A549 (cell line): ENCODE measurements at regions not wholly inside any gene's neighbourhood (a gene's known extent, or its start where the extent isn't known, plus 50 kb on each side); places are given as distances from the start of the nearest gene placed in this dataset.

Source experiments
- ATAC-seq, 2 experiments: fragments of 200-7000 bp in 1 of 2; fragments of >200 bp in 1 of 2; cut with Nextera tagmentation in 1 of 2; cut with Tn5 transposase in 1 of 2; 3 replicates each; pipeline versions ENCODE4 v1.8.0 to v1.9.1; 2018 to 2020; ENCODE audit warnings: mild to moderate bottlenecking in 1 of 2, moderate library complexity in 1 of 2
- CTCF ChIA-PET: fragments of 300-600 bp; sonication (Branson Sonifier 250); formaldehyde crosslinking; extraction: SDS; loops from one replicate; lab custom pipeline; 2021; ENCODE audit warnings: antibody characterized with exemption, inconsistent platforms; lab: Yijun Ruan, JAX
- POLR2A ChIA-PET: fragments of 350-600 bp; formaldehyde crosslinking; extraction: SDS; loops from one replicate; lab custom pipeline; 2021; ENCODE audit warnings: antibody characterized with exemption, inconsistent platforms; lab: Yijun Ruan, JAX
- DNase-seq, 2 experiments: peaks; one replicate each; pipeline versions ENCODE4 v3.0.0 to v3.0.0-alpha.2; 2011 to 2016; ENCODE audit warnings: low read depth in 1 of 2, low spot score in 1 of 2
- FAIRE-seq: peaks from 2 replicates; lab custom pipeline; 2011; peaks lifted over from hg19 to GRCh38; lab: Jason Lieb, UNC
- H3K27ac ChIP-seq, 2 experiments: fragments of >200 bp; sonication (Bioruptor Twin); formaldehyde crosslinking; 3 replicates each; pipeline ENCODE4 v1.5.1; 2016 to 2017
- H3K4me1 ChIP-seq: fragments of >200 bp; sonication (Bioruptor Twin); formaldehyde crosslinking; 3 replicates; pipeline ENCODE4 v1.6.1; 2016
- H3K4me2 ChIP-seq: fragments of >200 bp; sonication (Bioruptor Twin); formaldehyde crosslinking; 3 replicates; pipeline ENCODE4 v1.6.1; 2016
- H3K4me3 ChIP-seq: fragments of >200 bp; sonication (Bioruptor Twin); formaldehyde crosslinking; 3 replicates; pipeline ENCODE4 v1.5.1; 2016
- H3K9me3 ChIP-seq: fragments of >200 bp; sonication (Bioruptor Twin); formaldehyde crosslinking; 3 replicates; pipeline ENCODE4 v1.6.1; 2016
- BHLHE40 ChIP-seq: IDR thresholded peaks from 2 replicates; pipeline ENCODE4 v1.6.1; 2012; ENCODE audit warnings: low read depth, low read length, inconsistent platforms
- CBX2 ChIP-seq: fragments of 200-600 bp; sonication (generic); IDR thresholded peaks from 2 replicates; pipeline ENCODE4 v1.6.1; 2016; ENCODE audit warnings: low read depth, mild to moderate bottlenecking, borderline replicate concordance
- CBX8 ChIP-seq: fragments of 200-600 bp; sonication (generic); IDR thresholded peaks from 2 replicates; pipeline ENCODE4 v1.6.1; 2016
- CEBPB ChIP-seq, 2 experiments: fragments of >200 bp in 1 of 2; sonication (Bioruptor Twin) in 1 of 2; formaldehyde crosslinking in 1 of 2; IDR thresholded peaks; 2 replicates each; pipeline ENCODE4 v1.6.1; 2012 to 2016
- CHD4 ChIP-seq: fragments of 200-600 bp; sonication (generic); IDR thresholded peaks from 2 replicates; pipeline ENCODE4 v1.6.1; 2016; ENCODE audit warnings: antibody characterized with exemption, mild to moderate bottlenecking, borderline replicate concordance
- EHF ChIP-seq: fragments of 250-450 bp; sonication (Bioruptor Pico); IDR thresholded peaks from 2 replicates; pipeline ENCODE4 v1.5.0; 2020; ENCODE audit warnings: mild to moderate bottlenecking
- EP300 ChIP-seq, 2 experiments: fragments of >200 bp; sonication (Bioruptor Twin); formaldehyde crosslinking; IDR thresholded peaks; 2 replicates in 1 of 2; 3 replicates in 1 of 2; pipeline ENCODE4 v1.6.1; 2016 to 2017
- FOSB ChIP-seq: fragments of 250-450 bp; sonication (Bioruptor Pico); IDR thresholded peaks from 2 replicates; pipeline ENCODE4 v1.5.0; 2020; ENCODE audit warnings: mild to moderate bottlenecking, moderate library complexity
- FOSL2 ChIP-seq, 2 experiments: fragments of 450-650 bp in 1 of 2; fragments of >200 bp in 1 of 2; sonication (Bioruptor Twin) in 1 of 2; formaldehyde crosslinking; IDR thresholded peaks; 2 replicates each; pipeline versions ENCODE4 v1.5.0 to v1.6.1; 2016 to 2020; ENCODE audit warnings: mild to moderate bottlenecking in 1 of 2, moderate library complexity in 1 of 2
- HMGXB4 ChIP-seq: fragments of 250-450 bp; sonication (Bioruptor Pico); IDR thresholded peaks from 2 replicates; pipeline ENCODE4 v1.5.0; 2021; ENCODE audit warnings: mild to moderate bottlenecking, moderate library complexity, borderline replicate concordance
- HOXA7 ChIP-seq: fragments of 250-450 bp; sonication (Bioruptor Pico); IDR thresholded peaks from 2 replicates; pipeline ENCODE4 v1.5.0; 2020; ENCODE audit warnings: mild to moderate bottlenecking, moderate library complexity
- KDM1A ChIP-seq: fragments of 200-600 bp; sonication (generic); IDR thresholded peaks from 2 replicates; pipeline ENCODE4 v1.6.1; 2016; ENCODE audit warnings: low read depth, mild to moderate bottlenecking
- KDM5A ChIP-seq: fragments of 200-600 bp; sonication (generic); IDR thresholded peaks from 2 replicates; pipeline ENCODE4 v1.6.1; 2016; ENCODE audit warnings: antibody characterized with exemption, mild to moderate bottlenecking
- MAFK ChIP-seq: fragments of 450-650 bp; IDR thresholded peaks from 2 replicates; pipeline ENCODE4 v1.6.1; 2014; ENCODE audit not compliant: partially characterized antibody
- NFE2L2 ChIP-seq: fragments of 150-350 bp; conservative IDR thresholded peaks from 2 replicates; pipeline ENCODE4 v1.6.1; 2014; ENCODE audit warnings: low read length
- NPAS2 ChIP-seq: fragments of 250-450 bp; sonication (Bioruptor Pico); IDR thresholded peaks from 2 replicates; pipeline ENCODE4 v1.8.0; 2022; ENCODE audit warnings: mild to moderate bottlenecking, moderate library complexity, borderline replicate concordance
- RFX5 ChIP-seq: fragments of 450-650 bp; IDR thresholded peaks from 2 replicates; pipeline ENCODE4 v1.7.1; 2014; ENCODE audit warnings: antibody characterized with exemption, mild to moderate bottlenecking, moderate library complexity
- SMC3 ChIP-seq: fragments of >200 bp; sonication (Bioruptor Twin); formaldehyde crosslinking; IDR thresholded peaks from 3 replicates; pipeline ENCODE4 v1.6.1; 2018; ENCODE audit warnings: inconsistent platforms
- TP53 ChIP-seq: fragments of 250-450 bp; sonication (Bioruptor Pico); IDR thresholded peaks from 2 replicates; pipeline ENCODE4 v1.5.0; 2021; ENCODE audit warnings: mild to moderate bottlenecking, moderate library complexity
- ZFP36 ChIP-seq: fragments of 450-650 bp; IDR thresholded peaks from 2 replicates; pipeline ENCODE4 v1.6.1; 2014; ENCODE audit warnings: borderline replicate concordance; ENCODE audit not compliant: partially characterized antibody
- ZSCAN20 ChIP-seq: fragments of 250-450 bp; sonication (Bioruptor Pico); IDR thresholded peaks from 2 replicates; pipeline ENCODE4 v1.8.0; 2022; ENCODE audit warnings: mild to moderate bottlenecking, moderate library complexity
- WGBS: methylation state at CpG from one replicate; pipeline ENCODE4 v1.1.6; 2017; ENCODE audit errors: missing lambda C conversion rate; 5-methylcytosine and 5-hydroxymethylcytosine counted together
- TF ChIP-seq, protein P1 (sequence below): IDR thresholded peaks from 2 replicates; pipeline ENCODE4 v1.6.1; 2012
- TF ChIP-seq, protein P2 (sequence below): fragments of >200 bp; sonication (Bioruptor Twin); formaldehyde crosslinking; IDR thresholded peaks from 2 replicates; pipeline ENCODE4 v1.6.1; 2016
- TF ChIP-seq, protein P3 (sequence below): fragments of >200 bp; sonication (Bioruptor Twin); formaldehyde crosslinking; IDR thresholded peaks from 3 replicates; pipeline ENCODE4 v1.5.1; 2016
- TF ChIP-seq, protein P4 (sequence below): fragments of >200 bp; sonication (Bioruptor Twin); formaldehyde crosslinking; IDR thresholded peaks from 3 replicates; pipeline ENCODE4 v1.6.1; 2016

DNA sequence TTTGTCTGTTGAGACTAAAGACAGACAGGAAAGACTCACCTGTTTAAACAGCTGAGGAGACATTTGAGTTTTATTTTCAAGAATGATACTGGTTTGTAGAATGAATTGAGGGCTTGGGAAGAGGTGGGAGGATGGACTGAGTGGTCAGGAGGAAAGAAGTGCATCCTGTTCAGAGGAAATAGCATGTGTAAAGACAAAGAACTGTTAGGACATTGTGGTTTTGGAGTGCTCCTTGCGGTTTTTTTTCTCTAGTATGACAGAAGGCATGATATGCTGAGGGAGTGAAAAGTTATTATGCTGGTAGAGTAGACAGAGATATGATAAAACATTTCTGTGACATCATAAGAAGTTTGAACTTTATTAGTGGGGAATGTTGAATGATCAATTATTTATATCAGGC lies 270.7 kb upstream of the ELAVL2 start:
- ChIA-PET POLR2A (no interaction called here), CTCF (no interaction called here)
- no peak overlapping the region for H3K4me2 ChIP-seq
- 3% methylated on average over 1 of the region's 1 CpG for WGBS
- no peak overlapping the region for H3K27ac ChIP-seq
- ATAC-seq (no peak), FAIRE-seq (no peak), DNase-seq (no peak)
- TF ChIP-seq ZFP36 = no peak
- no peak for TF ChIP-seq BHLHE40
- TF ChIP-seq FOSB (CRISPR knock-in tag) = no peak
- no peak for TF ChIP-seq HMGXB4 (CRISPR knock-in tag)
- TF ChIP-seq, protein P1, sequence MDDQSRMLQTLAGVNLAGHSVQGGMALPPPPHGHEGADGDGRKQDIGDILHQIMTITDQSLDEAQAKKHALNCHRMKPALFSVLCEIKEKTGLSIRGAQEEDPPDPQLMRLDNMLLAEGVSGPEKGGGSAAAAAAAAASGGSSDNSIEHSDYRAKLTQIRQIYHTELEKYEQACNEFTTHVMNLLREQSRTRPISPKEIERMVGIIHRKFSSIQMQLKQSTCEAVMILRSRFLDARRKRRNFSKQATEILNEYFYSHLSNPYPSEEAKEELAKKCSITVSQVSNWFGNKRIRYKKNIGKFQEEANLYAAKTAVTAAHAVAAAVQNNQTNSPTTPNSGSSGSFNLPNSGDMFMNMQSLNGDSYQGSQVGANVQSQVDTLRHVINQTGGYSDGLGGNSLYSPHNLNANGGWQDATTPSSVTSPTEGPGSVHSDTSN = no peak
- no peak for TF ChIP-seq CHD4
- TF ChIP-seq CBX8 = no peak
- TF ChIP-seq TP53 = no peak
- TF ChIP-seq, protein P2, sequence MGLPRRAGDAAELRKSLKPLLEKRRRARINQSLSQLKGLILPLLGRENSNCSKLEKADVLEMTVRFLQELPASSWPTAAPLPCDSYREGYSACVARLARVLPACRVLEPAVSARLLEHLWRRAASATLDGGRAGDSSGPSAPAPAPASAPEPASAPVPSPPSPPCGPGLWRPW = no peak
- no peak for TF ChIP-seq NFE2L2
- no peak for TF ChIP-seq HOXA7 (CRISPR knock-in tag)
- TF ChIP-seq RFX5 = no peak
- H3K4me3 ChIP-seq = no peak overlapping the region
- H3K9me3 ChIP-seq = 0 out of 3 replicates have a peak, but pooled peaks cover 4% of the 10 kb centered on the region
- H3K4me1 ChIP-seq = no peaks in the 10 kb centered on the region

GRCh38 chr9:24095246-24095645 lies 269.2 kb upstream of the ELAVL2 start:
- Histone ChIP-seq H3K27ac (no peak overlapping the region), H3K4me3 (no peak overlapping the region), H3K4me2 (no peak overlapping the region), H3K9me3 (0 out of 3 replicates have a peak, but pooled peaks cover 4% of the 10 kb centered on the region), H3K4me1 (no peaks in the 10 kb centered on the region)
- ATAC-seq (no peak), FAIRE-seq (no peak), DNase-seq (no peak)
- POLR2A ChIA-PET = no interaction called here
- WGBS = 6% methylated on average over 2 of the region's 2 CpGs
- CTCF ChIA-PET = no interaction called here
- TF ChIP-seq KDM5A = no peak
- TF ChIP-seq, protein P3, sequence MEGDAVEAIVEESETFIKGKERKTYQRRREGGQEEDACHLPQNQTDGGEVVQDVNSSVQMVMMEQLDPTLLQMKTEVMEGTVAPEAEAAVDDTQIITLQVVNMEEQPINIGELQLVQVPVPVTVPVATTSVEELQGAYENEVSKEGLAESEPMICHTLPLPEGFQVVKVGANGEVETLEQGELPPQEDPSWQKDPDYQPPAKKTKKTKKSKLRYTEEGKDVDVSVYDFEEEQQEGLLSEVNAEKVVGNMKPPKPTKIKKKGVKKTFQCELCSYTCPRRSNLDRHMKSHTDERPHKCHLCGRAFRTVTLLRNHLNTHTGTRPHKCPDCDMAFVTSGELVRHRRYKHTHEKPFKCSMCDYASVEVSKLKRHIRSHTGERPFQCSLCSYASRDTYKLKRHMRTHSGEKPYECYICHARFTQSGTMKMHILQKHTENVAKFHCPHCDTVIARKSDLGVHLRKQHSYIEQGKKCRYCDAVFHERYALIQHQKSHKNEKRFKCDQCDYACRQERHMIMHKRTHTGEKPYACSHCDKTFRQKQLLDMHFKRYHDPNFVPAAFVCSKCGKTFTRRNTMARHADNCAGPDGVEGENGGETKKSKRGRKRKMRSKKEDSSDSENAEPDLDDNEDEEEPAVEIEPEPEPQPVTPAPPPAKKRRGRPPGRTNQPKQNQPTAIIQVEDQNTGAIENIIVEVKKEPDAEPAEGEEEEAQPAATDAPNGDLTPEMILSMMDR = no peak
- no peak for TF ChIP-seq SMC3
- TF ChIP-seq EP300 (IDR thresholded peaks at IDR 0.05) = no peak
- TF ChIP-seq, protein P4, sequence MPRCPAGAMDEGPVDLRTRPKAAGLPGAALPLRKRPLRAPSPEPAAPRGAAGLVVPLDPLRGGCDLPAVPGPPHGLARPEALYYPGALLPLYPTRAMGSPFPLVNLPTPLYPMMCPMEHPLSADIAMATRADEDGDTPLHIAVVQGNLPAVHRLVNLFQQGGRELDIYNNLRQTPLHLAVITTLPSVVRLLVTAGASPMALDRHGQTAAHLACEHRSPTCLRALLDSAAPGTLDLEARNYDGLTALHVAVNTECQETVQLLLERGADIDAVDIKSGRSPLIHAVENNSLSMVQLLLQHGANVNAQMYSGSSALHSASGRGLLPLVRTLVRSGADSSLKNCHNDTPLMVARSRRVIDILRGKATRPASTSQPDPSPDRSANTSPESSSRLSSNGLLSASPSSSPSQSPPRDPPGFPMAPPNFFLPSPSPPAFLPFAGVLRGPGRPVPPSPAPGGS = no peak
- TF ChIP-seq CBX8 = no peak
- no peak for TF ChIP-seq RFX5
- TF ChIP-seq EHF (CRISPR knock-in tag) = no peak
- TF ChIP-seq KDM1A = no peak
- no peak for TF ChIP-seq MAFK
- TF ChIP-seq NPAS2 (CRISPR knock-in tag) = no peak
- TF ChIP-seq CBX2 = no peak
- TF ChIP-seq ZSCAN20 (CRISPR knock-in tag) = no peak
- TF ChIP-seq NFE2L2 = no peak
- no peak for TF ChIP-seq FOSL2 (IDR thresholded peaks at IDR 0.05)
- no peak for TF ChIP-seq FOSL2 (CRISPR knock-in tag; IDR thresholded peaks at IDR 0.05)
- no peak for TF ChIP-seq CEBPB (IDR thresholded peaks at IDR 0.05)
